GM10266 (cell line): ENCODE measurements at regions not wholly inside any gene's neighbourhood (a gene's known extent, or its start where the extent isn't known, plus 50 kb on each side); places are given as distances from the start of the nearest gene placed in this dataset.
"Not testable (repeated sequence)": the region's sequence is repeated elsewhere in the genome, so short reads cannot be mapped to it uniquely, and the experiment has no call there.

Source experiments
- DNase-seq: peaks from one replicate; pipeline ENCODE4 v3.0.0; 2012; ENCODE audit errors: extremely low spot score
- CTCF ChIP-seq: IDR thresholded peaks from 2 replicates; pipeline ENCODE4 v1.5.1; 2012; ENCODE audit warnings: mild to moderate bottlenecking, low read depth; ENCODE audit not compliant: control insufficient read depth, insufficient read depth; ENCODE audit errors: missing control alignments

GRCh38 chr4:13711233-13711785, 83.8 kb upstream of the BOD1L1 start:
- DNase-seq = no peak
- no peak for TF ChIP-seq CTCF

GRCh38 chr4:13721894-13722293, 94.4 kb upstream of the BOD1L1 start:
- no peak for DNase-seq
- TF ChIP-seq CTCF = no peak

- no peak for TF ChIP-seq CTCF
- no peak for DNase-seq
These were observed 95.1 kb upstream of the BOD1L1 start for GRCh38 chr4:13722649-13723048.

GRCh38 chr4:13728761-13729160, 101.2 kb upstream of the BOD1L1 start:
- no peak for TF ChIP-seq CTCF
- DNase-seq = no peak

GRCh38 chr4:13731019-13731418, 103.5 kb upstream of the BOD1L1 start:
- DNase-seq = no peak
- no peak for TF ChIP-seq CTCF

GRCh38 chr4:13733817-13734216, 106.3 kb upstream of the BOD1L1 start:
- DNase-seq = no peak
- no peak for TF ChIP-seq CTCF

GRCh38 chr4:13750594-13750993, 123.1 kb upstream of the BOD1L1 start:
- no peak for DNase-seq
- no peak for TF ChIP-seq CTCF

GRCh38 chr4:13761581-13761980, 134.1 kb upstream of the BOD1L1 start:
- DNase-seq = not testable (repeated sequence)
